Neutrophil (primary cell): ENCODE measurements at regions not wholly inside any gene's neighbourhood (a gene's known extent, or its start where the extent isn't known, plus 50 kb on each side); places are given as distances from the start of the nearest gene placed in this dataset.

Experiments
- H3K27ac ChIP-seq: fragments of 200-600 bp; sonication (generic); 2 replicates; pipeline ENCODE4 v1.5.1; 2016; ENCODE audit warnings: mild to moderate bottlenecking, moderate library complexity
- H3K27me3 ChIP-seq: fragments of 200-600 bp; sonication (generic); 2 replicates; pipeline ENCODE4 v1.6.0; 2016; ENCODE audit warnings: mild to moderate bottlenecking
- H3K36me3 ChIP-seq: fragments of 200-600 bp; sonication (generic); 2 replicates; pipeline ENCODE4 v1.5.1; 2017
- H3K4me1 ChIP-seq, 2 experiments: fragments of 200-600 bp in 1 of 2; sonication (generic) in 1 of 2; 1 replicate in 1 of 2; 2 replicates in 1 of 2; pipeline versions ENCODE4 v1.5.1 to v1.6.1; 2013 to 2016; ENCODE audit warnings: low read depth in 1 of 2, low read length in 1 of 2, mild to moderate bottlenecking in 1 of 2, moderate library complexity in 1 of 2; ENCODE audit not compliant: control insufficient read depth in 1 of 2, insufficient read depth in 1 of 2
- H3K4me3 ChIP-seq, 2 experiments: fragments of 200-600 bp in 1 of 2; sonication (generic) in 1 of 2; 1 replicate in 1 of 2; 2 replicates in 1 of 2; pipeline ENCODE4 v1.5.1; 2013 to 2016; ENCODE audit warnings: low read depth in 1 of 2, low read length in 1 of 2, mild to moderate bottlenecking in 1 of 2, moderate library complexity in 1 of 2
- H3K9me3 ChIP-seq: fragments of 200-600 bp; sonication (generic); 2 replicates; pipeline ENCODE4 v1.5.1; 2016
- CTCF ChIP-seq: fragments of 200-600 bp; sonication (generic); IDR thresholded peaks from 2 replicates; pipeline ENCODE4 v1.5.1; 2016; ENCODE audit warnings: antibody characterized with exemption

GRCh38 chr2:220151341-220151740 is 523.9 kb downstream of the SLC4A3 start:
- Histone ChIP-seq H3K9me3 (no peaks in the 10 kb centered on the region), H3K27me3 (no peaks in the 10 kb centered on the region), H3K36me3 (no peaks in the 10 kb centered on the region), H3K4me3 (no peak overlapping the region), H3K4me1 (no peaks in the 10 kb centered on the region), H3K27ac (no peak overlapping the region)
- TF ChIP-seq CTCF = no peak

- H3K36me3 ChIP-seq = no peaks in the 10 kb centered on the region
- no peaks in the 10 kb centered on the region for H3K27me3 ChIP-seq
- no peaks in the 10 kb centered on the region for H3K4me1 ChIP-seq
- no peak overlapping the region for H3K4me3 ChIP-seq
- no peak overlapping the region for H3K27ac ChIP-seq
- no peaks in the 10 kb centered on the region for H3K9me3 ChIP-seq
- TF ChIP-seq CTCF = no peak
Measured at GRCh38 chr2:220152281-220152935, 525.0 kb downstream of the SLC4A3 start.

- Histone ChIP-seq H3K9me3 (no peaks in the 10 kb centered on the region), H3K4me3 (no peak overlapping the region), H3K27ac (no peak overlapping the region), H3K36me3 (no peaks in the 10 kb centered on the region), H3K27me3 (no peaks in the 10 kb centered on the region), H3K4me1 (no peaks in the 10 kb centered on the region)
- no peak for TF ChIP-seq CTCF
Measured at GRCh38 chr2:220153118-220153517, 525.7 kb downstream of the SLC4A3 start.

- TF ChIP-seq CTCF = no peak
- no peaks in the 10 kb centered on the region for H3K4me1 ChIP-seq
- H3K9me3 ChIP-seq = no peaks in the 10 kb centered on the region
- H3K4me3 ChIP-seq = no peak overlapping the region
- H3K36me3 ChIP-seq = no peaks in the 10 kb centered on the region
- no peaks in the 10 kb centered on the region for H3K27me3 ChIP-seq
- no peak overlapping the region for H3K27ac ChIP-seq
Measured at GRCh38 chr2:220154304-220154703, 526.9 kb downstream of the SLC4A3 start.

GRCh38 chr2:220157312-220157711 is 529.9 kb downstream of the SLC4A3 start:
- Histone ChIP-seq H3K4me1 (no peaks in the 10 kb centered on the region), H3K9me3 (no peaks in the 10 kb centered on the region), H3K4me3 (no peak overlapping the region), H3K27ac (no peak overlapping the region), H3K36me3 (no peaks in the 10 kb centered on the region), H3K27me3 (no peaks in the 10 kb centered on the region)
- no peak for TF ChIP-seq CTCF
